ENCODE measurements at regions not wholly inside any gene's neighbourhood (a gene's known extent, or its start where the extent isn't known, plus 50 kb on each side); places are given as distances from the start of the nearest gene placed in this dataset.

GRCh38 chr2:147094077-147094476 is 750.8 kb upstream of the ACVR2A start:
- Histone ChIP-seq H3K27me3 (no peaks in the 10 kb centered on the region), H3K36me3 (no peaks in the 10 kb centered on the region), H3K4me1 (no peaks in the 10 kb centered on the region), H3K27ac (no peak overlapping the region), H3K4me3 (no peak overlapping the region), H3K9me3 (no peaks in the 10 kb centered on the region)
- TF ChIP-seq, protein P1, sequence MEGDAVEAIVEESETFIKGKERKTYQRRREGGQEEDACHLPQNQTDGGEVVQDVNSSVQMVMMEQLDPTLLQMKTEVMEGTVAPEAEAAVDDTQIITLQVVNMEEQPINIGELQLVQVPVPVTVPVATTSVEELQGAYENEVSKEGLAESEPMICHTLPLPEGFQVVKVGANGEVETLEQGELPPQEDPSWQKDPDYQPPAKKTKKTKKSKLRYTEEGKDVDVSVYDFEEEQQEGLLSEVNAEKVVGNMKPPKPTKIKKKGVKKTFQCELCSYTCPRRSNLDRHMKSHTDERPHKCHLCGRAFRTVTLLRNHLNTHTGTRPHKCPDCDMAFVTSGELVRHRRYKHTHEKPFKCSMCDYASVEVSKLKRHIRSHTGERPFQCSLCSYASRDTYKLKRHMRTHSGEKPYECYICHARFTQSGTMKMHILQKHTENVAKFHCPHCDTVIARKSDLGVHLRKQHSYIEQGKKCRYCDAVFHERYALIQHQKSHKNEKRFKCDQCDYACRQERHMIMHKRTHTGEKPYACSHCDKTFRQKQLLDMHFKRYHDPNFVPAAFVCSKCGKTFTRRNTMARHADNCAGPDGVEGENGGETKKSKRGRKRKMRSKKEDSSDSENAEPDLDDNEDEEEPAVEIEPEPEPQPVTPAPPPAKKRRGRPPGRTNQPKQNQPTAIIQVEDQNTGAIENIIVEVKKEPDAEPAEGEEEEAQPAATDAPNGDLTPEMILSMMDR (IDR thresholded peaks at IDR 0.05) = no peak
- DNase-seq = no peak
- ATAC-seq = no peak
- intact Hi-C loops (cut with DNase I) = loop anchor here in 1 of 2 donors (10.0 kb wide), 1 partner anchor 821 kb away; no protein-coding TSS in a partner anchor

DNA sequence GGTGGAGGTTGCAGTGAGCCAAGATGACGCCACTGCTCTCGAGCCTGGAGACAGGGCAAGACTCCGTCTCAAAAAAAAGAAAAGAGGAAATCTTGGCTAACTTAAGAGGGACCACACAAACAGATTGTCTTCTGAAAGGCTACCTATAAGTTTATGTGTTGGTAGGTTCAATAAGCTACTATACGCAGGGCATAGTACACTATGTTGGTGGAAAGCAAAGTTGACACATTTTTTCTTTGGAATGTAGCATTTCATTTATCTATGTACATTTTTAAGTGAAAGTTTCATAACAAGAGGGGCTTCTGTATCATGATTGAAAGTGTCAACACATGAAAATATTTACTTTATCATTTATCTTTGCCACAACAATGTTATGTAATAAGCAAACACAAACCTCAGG is 752.6 kb upstream of the ACVR2A start:
- Histone ChIP-seq H3K27ac (no peak overlapping the region), H3K4me3 (no peak overlapping the region), H3K36me3 (no peaks in the 10 kb centered on the region), H3K27me3 (no peaks in the 10 kb centered on the region), H3K9me3 (no peaks in the 10 kb centered on the region), H3K4me1 (no peaks in the 10 kb centered on the region)
- intact Hi-C loops (cut with DNase I) = loop anchor here in 1 of 2 donors (10.0 kb wide), 1 partner anchor 823 kb away; no protein-coding TSS in a partner anchor
- DNase-seq (no peak), ATAC-seq (no peak)
- TF ChIP-seq, protein P1 (IDR thresholded peaks at IDR 0.05) = no peak

- TF ChIP-seq, protein P1 (IDR thresholded peaks at IDR 0.05) = no peak
- intact Hi-C loops (cut with DNase I) = loop anchor here in 1 of 2 donors (10.0 kb wide), 1 partner anchor 823 kb away; no protein-coding TSS in a partner anchor
Observed at GRCh38 chr2:147091448-147091847, 753.4 kb upstream of the ACVR2A start.

GRCh38 chr2:147088871-147089270 is 756.0 kb upstream of the ACVR2A start:
- ATAC-seq (no peak), DNase-seq (no peak)
- TF ChIP-seq, protein P1 (IDR thresholded peaks at IDR 0.05) = no peak
- H3K4me1 ChIP-seq = no peaks in the 10 kb centered on the region
- no peaks in the 10 kb centered on the region for H3K36me3 ChIP-seq
- H3K4me3 ChIP-seq = no peak overlapping the region
- no peak overlapping the region for H3K27ac ChIP-seq
- H3K27me3 ChIP-seq = no peaks in the 10 kb centered on the region
- no peaks in the 10 kb centered on the region for H3K9me3 ChIP-seq
- intact Hi-C loops (cut with DNase I) = no loop called here

More at GRCh38 chr2:147091448-147091847, 753.4 kb upstream of the ACVR2A start:
- Histone ChIP-seq H3K27ac (no peak overlapping the region), H3K4me3 (no peak overlapping the region), H3K4me1 (no peaks in the 10 kb centered on the region), H3K27me3 (no peaks in the 10 kb centered on the region), H3K36me3 (no peaks in the 10 kb centered on the region), H3K9me3 (no peaks in the 10 kb centered on the region)
- DNase-seq (no peak), ATAC-seq (no peak)

DNA sequence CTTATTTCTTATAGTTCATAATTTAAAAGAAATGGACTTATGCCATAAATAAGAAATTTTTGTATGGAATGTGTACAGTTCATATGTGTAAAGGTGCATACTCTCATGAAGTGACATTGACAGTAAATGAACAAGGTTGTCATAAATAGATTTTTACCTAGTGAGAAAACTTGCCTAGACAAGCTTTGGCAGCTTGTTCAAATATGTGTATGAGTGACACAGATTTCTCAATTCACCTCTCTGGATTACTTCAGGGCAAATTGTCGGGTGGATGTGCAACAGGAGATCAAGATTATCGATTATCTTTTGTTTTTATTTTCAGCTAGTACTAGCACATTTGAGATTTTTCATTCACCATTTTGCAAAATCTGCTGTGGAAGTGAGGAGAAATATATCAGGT is 758.1 kb upstream of the ACVR2A start:
- Histone ChIP-seq H3K27me3 (no peaks in the 10 kb centered on the region), H3K4me1 (no peaks in the 10 kb centered on the region), H3K9me3 (no peaks in the 10 kb centered on the region), H3K4me3 (no peak overlapping the region), H3K27ac (no peak overlapping the region), H3K36me3 (no peaks in the 10 kb centered on the region)
- ATAC-seq (no peak), DNase-seq (no peak)
- TF ChIP-seq, protein P1 (IDR thresholded peaks at IDR 0.05) = no peak
- intact Hi-C loops (cut with DNase I) = no loop called here

Data from left lung (tissue), 4 donors.